ENCODE measurements at regions not wholly inside any gene's neighbourhood (a gene's known extent, or its start where the extent isn't known, plus 50 kb on each side); places are given as distances from the start of the nearest gene placed in this dataset.

DNA sequence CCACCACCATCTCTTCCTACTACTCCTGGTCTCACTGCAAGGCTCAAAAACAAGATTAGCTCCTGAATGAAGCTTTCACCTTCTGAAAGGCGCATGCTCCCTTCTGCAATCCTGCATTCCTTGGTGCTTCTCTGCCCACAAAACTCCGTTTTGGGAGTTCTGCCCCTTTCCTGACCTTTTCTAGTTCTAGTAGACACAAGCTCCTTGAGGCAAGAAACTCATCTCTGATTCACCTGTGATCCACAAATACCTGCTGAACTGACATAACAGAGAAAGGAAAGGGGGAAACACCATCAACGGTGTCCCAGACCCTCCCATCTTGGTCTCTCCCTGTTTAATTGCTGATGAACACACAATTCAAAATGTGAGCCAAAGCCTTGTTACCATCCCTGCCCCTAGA lies 64.0 kb upstream of the EGR2 start:
- DNase-seq: no peak

DNA sequence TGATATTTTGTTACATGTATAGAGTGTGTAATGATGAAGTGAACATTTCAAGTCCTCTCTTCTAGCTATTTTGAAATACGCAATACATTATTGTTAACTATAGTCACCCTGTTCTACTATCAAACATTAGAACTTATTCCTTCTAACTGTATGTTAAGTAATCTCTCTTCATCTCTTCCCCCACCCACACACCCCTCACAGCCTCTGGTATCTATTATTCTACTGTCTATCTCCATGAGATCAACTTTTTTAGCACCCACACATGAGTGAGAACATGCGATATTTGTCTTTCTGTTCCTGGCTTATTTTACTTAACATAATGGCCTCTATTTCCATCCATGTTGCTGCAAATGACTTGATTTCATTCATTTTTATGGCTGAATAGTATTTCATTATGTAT lies 57.7 kb upstream of the EGR2 start:
- DNase-seq: no peak

- DNase-seq: no peak
Observed at GRCh38 chr10:62870866-62871265, 54.7 kb upstream of the EGR2 start.

DNA sequence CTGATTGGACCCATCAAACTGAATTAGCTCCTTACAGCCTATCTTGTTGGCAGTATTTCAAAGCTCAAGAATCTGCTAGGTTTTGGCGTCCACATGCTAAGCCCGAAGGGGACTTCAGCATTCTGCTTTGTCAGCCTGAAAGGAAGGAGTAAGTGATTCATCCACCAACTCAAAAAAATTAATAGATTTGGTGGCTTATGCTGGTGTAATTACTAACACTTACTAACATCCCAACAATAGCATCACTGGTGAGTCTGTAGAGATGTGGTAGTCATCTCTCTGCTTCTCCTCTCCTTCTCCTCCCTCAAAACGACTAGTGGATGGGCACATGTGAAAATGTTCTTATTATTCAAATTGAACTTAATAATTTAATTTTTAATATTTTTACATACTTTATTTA lies 53.8 kb upstream of the EGR2 start:
- DNase-seq: no peak

DNA sequence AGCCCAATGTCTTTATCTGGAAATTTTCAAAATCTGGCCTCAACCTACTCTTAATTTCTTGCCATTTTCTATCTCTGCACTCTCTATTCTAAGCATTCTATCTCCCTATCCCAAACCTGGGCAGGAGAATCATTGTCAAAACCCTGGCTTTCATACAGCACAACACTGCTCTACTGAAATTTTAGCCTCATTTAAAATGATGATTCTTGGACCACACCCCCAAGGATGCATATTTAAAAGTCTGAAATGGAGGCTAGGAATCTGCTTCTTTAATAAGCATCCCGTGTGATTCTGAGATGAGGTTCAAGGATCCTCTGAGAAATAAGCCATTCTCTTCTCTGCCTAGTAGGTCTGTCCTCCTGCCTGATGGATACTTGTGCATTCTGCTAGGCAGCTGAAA lies 50.8 kb upstream of the EGR2 start:
- no peak for DNase-seq

DNA sequence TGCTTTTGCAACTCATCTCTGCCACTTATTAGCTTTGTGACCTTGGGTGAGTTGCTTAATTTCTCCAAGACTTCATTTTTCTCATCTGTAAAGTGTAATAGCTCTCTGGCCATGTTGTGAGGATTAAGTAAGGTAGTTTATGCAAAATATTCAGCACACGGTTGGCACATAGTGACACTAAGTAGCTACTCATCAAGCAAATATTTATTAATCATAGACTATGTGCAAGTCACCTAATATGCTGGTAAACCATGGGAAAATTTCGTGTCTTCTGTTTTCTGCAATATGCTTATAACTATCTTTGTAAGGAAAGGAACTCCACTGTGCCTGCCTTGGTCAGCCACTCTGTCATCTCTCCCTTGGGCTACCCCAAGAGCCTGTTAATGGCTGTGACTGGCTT lies 50.3 kb upstream of the EGR2 start:
- DNase-seq: no peak
